SW480 (cell line): ENCODE measurements at regions not wholly inside any gene's neighbourhood (a gene's known extent, or its start where the extent isn't known, plus 50 kb on each side); places are given as distances from the start of the nearest gene placed in this dataset.

Source experiments
- DNase-seq: peaks from one replicate; pipeline ENCODE4 v3.0.0-alpha.2; 2016; ENCODE audit warnings: low spot score

- DNase-seq: no peak
Measured at GRCh38 chr13:84446972-84447639, 564.8 kb upstream of the SLITRK1 start.

- DNase-seq: no peak
Measured at GRCh38 chr13:84445776-84446175, 563.5 kb upstream of the SLITRK1 start.

GRCh38 chr13:84443463-84443862, 561.2 kb upstream of the SLITRK1 start:
- no peak for DNase-seq

GRCh38 chr13:84439108-84439507, 556.8 kb upstream of the SLITRK1 start:
- DNase-seq: no peak

GRCh38 chr13:84433024-84433423, 550.8 kb upstream of the SLITRK1 start:
- DNase-seq: no peak

GRCh38 chr13:84431646-84432045, 549.4 kb upstream of the SLITRK1 start:
- DNase-seq: no peak

GRCh38 chr13:84430446-84430845, 548.2 kb upstream of the SLITRK1 start:
- DNase-seq: no peak

GRCh38 chr13:84430015-84430414, 547.7 kb upstream of the SLITRK1 start:
- no peak for DNase-seq

- DNase-seq: no peak
Measured at GRCh38 chr13:84418041-84418440, 535.8 kb upstream of the SLITRK1 start.

GRCh38 chr13:84417416-84417815, 535.1 kb upstream of the SLITRK1 start:
- DNase-seq: no peak

GRCh38 chr13:84413016-84413415, 530.7 kb upstream of the SLITRK1 start:
- DNase-seq: no peak

GRCh38 chr13:84405286-84405685, 523.0 kb upstream of the SLITRK1 start:
- DNase-seq: no peak

- DNase-seq: peak; percentile 0
Measured at GRCh38 chr13:84400706-84401105, 518.4 kb upstream of the SLITRK1 start.

- no peak for DNase-seq
Measured at GRCh38 chr13:84399320-84400085, 517.2 kb upstream of the SLITRK1 start.

- DNase-seq: no peak
Measured at GRCh38 chr13:84393981-84394625, 511.8 kb upstream of the SLITRK1 start.

GRCh38 chr13:84380866-84381265, 498.6 kb upstream of the SLITRK1 start:
- DNase-seq: no peak

- DNase-seq: no peak
Measured at GRCh38 chr13:84377106-84377505, 494.8 kb upstream of the SLITRK1 start.

GRCh38 chr13:84366506-84366905, 484.2 kb upstream of the SLITRK1 start:
- no peak for DNase-seq

- DNase-seq: no peak
Measured at GRCh38 chr13:84362777-84363176, 480.5 kb upstream of the SLITRK1 start.

- DNase-seq: no peak
Measured at GRCh38 chr13:84360822-84361221, 478.5 kb upstream of the SLITRK1 start.

GRCh38 chr13:84358601-84359000, 476.3 kb upstream of the SLITRK1 start:
- DNase-seq: no peak

GRCh38 chr13:84352946-84353345, 470.7 kb upstream of the SLITRK1 start:
- DNase-seq: no peak

GRCh38 chr13:84339456-84339855, 457.2 kb upstream of the SLITRK1 start:
- no peak for DNase-seq
